HepG2 (cell line): ENCODE measurements at regions not wholly inside any gene's neighbourhood (a gene's known extent, or its start where the extent isn't known, plus 50 kb on each side); places are given as distances from the start of the nearest gene placed in this dataset.

ENCODE experiments used
- FOSL1 ChIP-seq: sonication (generic); formaldehyde crosslinking; IDR thresholded peaks from 2 replicates; pipeline ENCODE4 v1.9.0; 2021; ENCODE audit warnings: missing genetic modification reagents, borderline replicate concordance
- NFYB ChIP-seq: sonication (generic); formaldehyde crosslinking; IDR thresholded peaks from 2 replicates; pipeline ENCODE4 v1.4.0; 2020; ENCODE audit warnings: missing genetic modification reagents
- SPEN ChIP-seq: sonication (generic); formaldehyde crosslinking; IDR thresholded peaks from 2 replicates; pipeline ENCODE4 v1.5.1; 2020; ENCODE audit warnings: low read depth, mild to moderate bottlenecking, missing genetic modification reagents
- TAF1 ChIP-seq: sonication (generic); formaldehyde crosslinking; IDR thresholded peaks from 2 replicates; pipeline ENCODE4 v1.4.0; 2020; ENCODE audit warnings: missing genetic modification reagents
- TAF15 ChIP-seq: fragments of 200-400 bp; formaldehyde crosslinking; IDR thresholded peaks from one replicate; pipeline ENCODE4 v1.6.1; 2018; ENCODE audit warnings: mild to moderate bottlenecking, low read depth, low read length; ENCODE audit not compliant: poor library complexity, severe bottlenecking
- THRA ChIP-seq: sonication (generic); formaldehyde crosslinking; IDR thresholded peaks from 2 replicates; pipeline ENCODE4 v1.4.0; 2020; ENCODE audit warnings: missing genetic modification reagents, borderline replicate concordance
- USF2 ChIP-seq, 2 experiments: sonication (generic) in 1 of 2; formaldehyde crosslinking in 1 of 2; IDR thresholded peaks; 2 replicates each; pipeline versions ENCODE4 v1.5.1 to v1.6.1; 2011 to 2020; ENCODE audit warnings: borderline replicate concordance in 1 of 2, low read depth in 1 of 2, low read length in 1 of 2, mild to moderate bottlenecking in 1 of 2, missing genetic modification reagents in 1 of 2, moderate library complexity in 1 of 2
- ZBTB10 ChIP-seq: sonication (generic); formaldehyde crosslinking; IDR thresholded peaks from 2 replicates; pipeline ENCODE4 v1.4.0; 2020; ENCODE audit warnings: missing genetic modification reagents, borderline replicate concordance
- ZNF382 ChIP-seq: sonication (generic); formaldehyde crosslinking; IDR thresholded peaks from 2 replicates; pipeline ENCODE4 v1.5.0; 2020; ENCODE audit warnings: missing genetic modification reagents, mild to moderate bottlenecking, borderline replicate concordance
- ZZZ3 ChIP-seq: sonication (generic); formaldehyde crosslinking; IDR thresholded peaks from 2 replicates; pipeline ENCODE4 v1.4.0; 2020; ENCODE audit warnings: missing genetic modification reagents, mild to moderate bottlenecking, borderline replicate concordance

- TF ChIP-seq NFYB (CRISPR knock-in tag) (no peak), FOSL1 (CRISPR knock-in tag) (no peak), SPEN (CRISPR knock-in tag) (no peak), ZNF382 (CRISPR knock-in tag) (no peak), THRA (CRISPR knock-in tag) (no peak), TAF1 (no peak), TAF15 (no peak), ZBTB10 (CRISPR knock-in tag) (no peak), USF2 (IDR thresholded peaks at IDR 0.05; ENCODE audit: low read depth, low read length) (no peak), USF2 (CRISPR knock-in tag; IDR thresholded peaks at IDR 0.05; ENCODE audit: borderline replicate concordance) (no peak), ZZZ3 (CRISPR knock-in tag) (no peak)
These were observed 203.6 kb upstream of the NBEA start for GRCh38 chr13:34738254-34738992.
